ENCODE measurements at regions not wholly inside any gene's neighbourhood (a gene's known extent, or its start where the extent isn't known, plus 50 kb on each side); places are given as distances from the start of the nearest gene placed in this dataset.

- Mint-ChIP-seq H3K9me3 (peaks cover 3% of the 10 kb centered on the region), H3K4me1 (no peaks in the 10 kb centered on the region), H3K36me3 (ENCODE audit: low read depth) (no peaks in the 10 kb centered on the region), H3K4me3 (no peak overlapping the region), H3K27me3 (ENCODE audit: low read depth) (no peaks in the 10 kb centered on the region), H3K27ac (no peak overlapping the region)
- TF ChIP-seq CTCF (IDR thresholded peaks at IDR 0.05; ENCODE audit: unreplicated experiment in 3 of 3) = no peak
These were observed 94.8 kb upstream of the ATP2B1 start for GRCh38 chr12:89803412-89803811.

DNA sequence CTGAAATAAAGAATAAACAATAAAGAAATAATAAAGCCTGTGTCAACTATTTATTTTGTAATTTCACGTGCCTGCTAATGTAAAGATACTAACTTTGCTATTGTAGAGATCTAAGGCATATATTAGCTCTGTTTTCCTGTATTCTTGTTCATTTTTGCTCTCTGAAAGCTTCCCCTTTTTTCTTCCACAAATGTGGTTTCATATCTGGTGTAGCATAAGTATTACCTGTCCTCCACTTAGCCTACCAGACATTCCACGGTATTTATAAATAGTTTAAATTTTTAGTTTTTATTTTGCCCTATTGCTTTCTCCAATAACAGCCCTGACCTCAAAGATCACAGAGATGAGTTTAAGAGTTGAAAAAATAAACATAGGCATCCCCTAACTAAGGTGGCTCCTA, 92.6 kb upstream of the ATP2B1 start:
- no peaks in the 10 kb centered on the region for H3K4me1 Mint-ChIP-seq
- no peak overlapping the region for H3K27ac Mint-ChIP-seq
- no peak for TF ChIP-seq CTCF (IDR thresholded peaks at IDR 0.05; ENCODE audit: unreplicated experiment in 3 of 3)
- H3K4me3 Mint-ChIP-seq = no peak overlapping the region
- H3K9me3 Mint-ChIP-seq = peaks cover 3% of the 10 kb centered on the region
- no peaks in the 10 kb centered on the region for H3K36me3 Mint-ChIP-seq (ENCODE audit: low read depth)
- H3K27me3 Mint-ChIP-seq (ENCODE audit: low read depth) = no peaks in the 10 kb centered on the region

DNA sequence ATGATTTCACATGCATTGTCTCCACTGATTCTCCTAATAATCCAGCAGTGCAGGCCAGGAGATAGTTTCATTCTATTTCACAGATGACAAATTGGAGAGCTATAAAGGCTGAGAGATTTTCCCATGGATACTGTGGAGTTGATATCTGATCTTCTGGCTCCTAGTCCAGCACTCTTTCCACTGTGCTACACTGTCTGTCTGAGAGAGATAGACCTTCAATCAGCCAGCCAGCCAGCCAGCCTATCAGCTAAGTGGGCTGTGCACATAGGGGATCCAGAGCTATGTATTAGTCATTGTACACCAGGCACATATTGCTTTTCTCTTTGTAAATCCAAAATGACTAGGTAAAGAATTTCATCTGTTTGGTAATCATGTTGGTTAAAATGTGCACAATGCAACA, 91.8 kb upstream of the ATP2B1 start:
- no peaks in the 10 kb centered on the region for H3K9me3 Mint-ChIP-seq
- no peaks in the 10 kb centered on the region for H3K4me1 Mint-ChIP-seq
- no peaks in the 10 kb centered on the region for H3K36me3 Mint-ChIP-seq (ENCODE audit: low read depth)
- TF ChIP-seq CTCF (IDR thresholded peaks at IDR 0.05; ENCODE audit: unreplicated experiment in 3 of 3) = no peak
- H3K27me3 Mint-ChIP-seq (ENCODE audit: low read depth) = no peaks in the 10 kb centered on the region
- no peak overlapping the region for H3K27ac Mint-ChIP-seq
- no peak overlapping the region for H3K4me3 Mint-ChIP-seq

- Mint-ChIP-seq H3K27me3 (ENCODE audit: low read depth) (no peaks in the 10 kb centered on the region), H3K36me3 (ENCODE audit: low read depth) (no peaks in the 10 kb centered on the region), H3K27ac (no peak overlapping the region), H3K9me3 (no peaks in the 10 kb centered on the region), H3K4me3 (no peak overlapping the region), H3K4me1 (no peaks in the 10 kb centered on the region)
- TF ChIP-seq CTCF (IDR thresholded peaks at IDR 0.05; ENCODE audit: unreplicated experiment in 3 of 3) = no peak
These were observed 90.7 kb upstream of the ATP2B1 start for GRCh38 chr12:89799316-89799715.

DNA sequence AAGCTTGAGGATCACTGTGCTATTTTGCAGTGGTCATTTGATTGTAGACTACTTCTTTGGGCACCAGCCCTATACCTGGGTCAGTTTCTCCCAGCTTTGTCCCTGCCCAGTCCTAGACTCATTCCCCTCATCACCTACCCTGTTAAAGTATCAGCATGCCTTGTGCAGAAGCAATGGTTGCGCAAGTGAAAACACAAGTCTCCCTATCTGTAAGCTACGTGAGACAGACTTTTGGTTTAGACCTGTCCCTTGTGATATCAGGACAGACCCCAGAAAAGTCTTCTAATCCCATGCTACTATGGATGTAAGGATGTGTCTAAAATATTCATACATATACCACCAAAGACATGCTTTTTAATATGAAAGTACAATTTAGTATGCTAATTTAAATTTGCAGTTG, 88.8 kb upstream of the ATP2B1 start:
- Mint-ChIP-seq H3K36me3 (ENCODE audit: low read depth) (no peaks in the 10 kb centered on the region), H3K9me3 (no peaks in the 10 kb centered on the region), H3K4me3 (no peak overlapping the region), H3K27ac (no peak overlapping the region), H3K4me1 (no peaks in the 10 kb centered on the region), H3K27me3 (ENCODE audit: low read depth) (no peaks in the 10 kb centered on the region)
- TF ChIP-seq CTCF (IDR thresholded peaks at IDR 0.05; ENCODE audit: unreplicated experiment in 3 of 3) = no peak

DNA sequence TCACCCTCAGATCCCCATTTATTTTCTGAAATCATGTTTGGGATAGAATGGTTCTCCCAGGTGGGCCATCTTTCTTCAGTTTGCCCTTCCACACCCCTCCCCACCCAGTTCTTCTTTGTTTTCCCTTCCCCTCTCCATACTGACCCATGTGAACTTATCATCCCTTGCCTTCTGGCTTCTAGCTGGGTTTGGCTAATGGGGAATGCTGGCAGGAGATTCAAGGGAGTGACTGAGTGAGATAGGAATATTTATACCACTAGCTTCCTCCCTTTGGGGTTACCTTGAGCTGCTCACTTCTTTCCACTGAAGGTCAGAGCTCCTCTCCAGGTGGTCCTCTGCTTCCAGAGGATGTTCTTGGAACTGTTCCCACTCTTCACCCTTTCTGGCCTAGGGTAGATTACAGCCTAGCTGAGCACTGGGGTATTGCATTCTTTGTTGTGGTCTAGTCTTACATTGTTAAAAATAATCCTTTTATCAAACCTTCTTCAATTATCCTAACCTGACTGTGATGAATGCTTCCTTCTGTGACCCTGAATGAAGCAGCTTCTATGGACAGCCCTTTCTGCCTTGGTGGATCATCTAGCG, 88.3 kb upstream of the ATP2B1 start:
- Mint-ChIP-seq H3K9me3 (no peaks in the 10 kb centered on the region), H3K27ac (no peak overlapping the region), H3K4me3 (no peak overlapping the region), H3K27me3 (ENCODE audit: low read depth) (no peaks in the 10 kb centered on the region), H3K4me1 (no peaks in the 10 kb centered on the region), H3K36me3 (ENCODE audit: low read depth) (no peaks in the 10 kb centered on the region)
- no peak for TF ChIP-seq CTCF (IDR thresholded peaks at IDR 0.05; ENCODE audit: unreplicated experiment in 3 of 3)

Measured in nephron (organoid).